ENCODE measurements at regions not wholly inside any gene's neighbourhood (a gene's known extent, or its start where the extent isn't known, plus 50 kb on each side); places are given as distances from the start of the nearest gene placed in this dataset.

GRCh38 chr13:40205771-40206240 lies 460.6 kb downstream of the FOXO1 start:
- peak overlapping the region in 3 of 10 donors; percentile 2 to 82 (median 26) for H3K27ac ChIP-seq

GRCh38 chr13:40206241-40207000 lies 460.0 kb downstream of the FOXO1 start:
- H3K36me3 ChIP-seq: no peaks in the 10 kb centered on the region
- ATAC-seq (peak in 6 of 8 donors; percentile 52 to 72 (median 62)), DNase-seq (no peak)
- 62 to 67% methylated on average over 6 of the region's 6 CpGs for WGBS, 2 donors
- TF ChIP-seq CTCF (IDR thresholded peaks at IDR 0.05): no peak
- peak overlapping the region in 3 of 10 donors; percentile 2 to 82 (median 26) for H3K27ac ChIP-seq
- H3K27me3 ChIP-seq: no peaks in the 10 kb centered on the region
- intact Hi-C loops (cut with DNase I): no loop called here
- H3K4me1 ChIP-seq: peaks cover 0 to 24% (median 8%) of the 10 kb centered on the region in 9 donors
- no peak overlapping the region for H3K4me3 ChIP-seq
- peaks cover 0 to 11% (median 0%) of the 10 kb centered on the region in 11 donors for H3K9me3 ChIP-seq

More at GRCh38 chr13:40205771-40206240, 460.6 kb downstream of the FOXO1 start:
- 83 to 87% methylated on average over 4 of the region's 4 CpGs for WGBS, 2 donors
- H3K36me3 ChIP-seq: no peaks in the 10 kb centered on the region
- no peak overlapping the region for H3K4me3 ChIP-seq
- DNase-seq (no peak), ATAC-seq (peak in 1 of 8 donors; percentile 27)
- H3K27me3 ChIP-seq: no peaks in the 10 kb centered on the region
- H3K9me3 ChIP-seq: peaks cover 0 to 11% (median 0%) of the 10 kb centered on the region in 11 donors
- peaks cover 0 to 24% (median 8%) of the 10 kb centered on the region in 9 donors for H3K4me1 ChIP-seq
- TF ChIP-seq CTCF (IDR thresholded peaks at IDR 0.05): no peak
- intact Hi-C loops (cut with DNase I): no loop called here

- peak overlapping the region in 1 of 10 donors; percentile 82 for H3K27ac ChIP-seq
- 87 to 89% methylated on average over 6 of the region's 6 CpGs for WGBS, 2 donors
- H3K27me3 ChIP-seq: no peaks in the 10 kb centered on the region
- H3K4me1 ChIP-seq: peaks cover 0 to 24% (median 8%) of the 10 kb centered on the region in 9 donors
- DNase-seq: no peak
- H3K4me3 ChIP-seq: no peak overlapping the region
- intact Hi-C loops (cut with DNase I): no loop called here
- ATAC-seq: no peak
- no peak for TF ChIP-seq CTCF (IDR thresholded peaks at IDR 0.05)
- H3K36me3 ChIP-seq: no peaks in the 10 kb centered on the region
- peaks cover 0 to 11% (median 0%) of the 10 kb centered on the region in 11 donors for H3K9me3 ChIP-seq
Observed at GRCh38 chr13:40207001-40207478, 459.4 kb downstream of the FOXO1 start.

GRCh38 chr13:40208517-40208916 lies 457.9 kb downstream of the FOXO1 start:
- no peaks in the 10 kb centered on the region for H3K27me3 ChIP-seq
- DNase-seq (no peak), ATAC-seq (no peak)
- no peak for TF ChIP-seq CTCF (IDR thresholded peaks at IDR 0.05)
- intact Hi-C loops (cut with DNase I): no loop called here
- no peak overlapping the region for H3K4me3 ChIP-seq
- peaks cover 0 to 24% (median 8%) of the 10 kb centered on the region in 9 donors for H3K4me1 ChIP-seq
- WGBS, 2 donors: 91 to 95% methylated on average over 4 of the region's 4 CpGs
- H3K9me3 ChIP-seq: peaks cover 0 to 11% (median 0%) of the 10 kb centered on the region in 11 donors
- no peaks in the 10 kb centered on the region for H3K36me3 ChIP-seq
- H3K27ac ChIP-seq: no peak overlapping the region

Data from heart right ventricle (tissue), 16 donors.